HG02798 (cell line): ENCODE measurements at regions not wholly inside any gene's neighbourhood (a gene's known extent, or its start where the extent isn't known, plus 50 kb on each side); places are given as distances from the start of the nearest gene placed in this dataset.

Experiments
- ATAC-seq: cut with Tn5 transposase; IDR thresholded peaks from one replicate; pipeline ENCODE4 v1.9.1; 2021; ENCODE audit warnings: mild to moderate bottlenecking; ENCODE audit not compliant: unreplicated experiment, poor library complexity

DNA sequence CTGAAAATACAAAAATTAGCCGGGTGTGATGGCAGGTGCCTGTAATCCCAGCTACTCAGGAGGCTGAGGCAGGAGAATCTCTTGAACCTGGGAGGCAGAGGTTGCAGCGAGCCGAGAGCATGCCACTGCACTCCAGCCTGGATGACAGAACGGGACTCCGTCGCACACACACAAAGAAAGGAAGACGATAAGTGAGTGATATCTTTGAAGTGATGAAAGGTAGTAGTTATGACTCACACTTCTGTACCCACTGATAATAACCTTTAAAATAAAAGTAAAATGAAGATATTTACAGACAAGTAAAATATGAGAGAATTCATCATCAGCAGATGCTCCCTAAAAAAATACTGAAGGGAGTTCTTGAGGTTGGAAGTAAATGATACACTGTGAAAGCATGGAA, 171.3 kb upstream of the CRY1 start:
- no peak for ATAC-seq

DNA sequence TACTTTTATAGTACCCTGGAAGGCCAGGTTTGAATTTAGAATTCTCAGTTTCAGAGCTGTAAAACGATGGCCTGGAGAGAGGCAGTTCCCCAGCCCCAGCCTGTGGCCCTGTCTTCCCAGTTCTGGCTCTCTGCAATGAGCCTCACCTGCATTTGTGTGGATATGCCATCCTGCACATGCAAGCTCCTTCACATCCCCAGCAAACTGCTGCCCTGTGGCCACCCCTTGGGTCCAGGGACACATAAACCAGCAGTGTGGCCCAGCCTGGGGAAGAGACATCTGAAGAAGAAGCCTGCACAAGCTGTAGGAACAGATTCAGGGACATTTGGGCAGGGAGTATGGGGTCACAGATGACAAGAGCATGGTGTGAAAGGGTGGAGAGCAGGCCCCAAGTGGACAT, 174.3 kb upstream of the CRY1 start:
- no peak for ATAC-seq

DNA sequence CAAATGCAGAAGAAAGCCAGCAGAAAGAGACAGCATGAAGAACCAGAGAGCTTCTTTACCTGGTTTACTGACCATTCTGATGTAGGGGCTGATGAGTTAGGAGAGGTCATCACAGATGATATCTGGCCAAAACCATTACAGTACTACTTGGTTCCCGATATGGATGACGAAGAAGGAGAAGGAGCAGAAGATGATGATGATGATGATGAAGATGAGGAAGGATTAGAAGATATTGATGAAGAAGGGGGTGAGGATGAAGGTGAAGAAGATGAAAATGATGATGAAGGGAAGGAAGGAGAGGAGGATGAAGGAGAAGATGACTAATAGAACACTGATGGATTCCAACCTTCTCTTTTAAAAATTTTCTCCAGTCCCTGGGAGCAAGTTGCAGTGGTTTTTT, 178.2 kb upstream of the CRY1 start:
- no peak for ATAC-seq

DNA sequence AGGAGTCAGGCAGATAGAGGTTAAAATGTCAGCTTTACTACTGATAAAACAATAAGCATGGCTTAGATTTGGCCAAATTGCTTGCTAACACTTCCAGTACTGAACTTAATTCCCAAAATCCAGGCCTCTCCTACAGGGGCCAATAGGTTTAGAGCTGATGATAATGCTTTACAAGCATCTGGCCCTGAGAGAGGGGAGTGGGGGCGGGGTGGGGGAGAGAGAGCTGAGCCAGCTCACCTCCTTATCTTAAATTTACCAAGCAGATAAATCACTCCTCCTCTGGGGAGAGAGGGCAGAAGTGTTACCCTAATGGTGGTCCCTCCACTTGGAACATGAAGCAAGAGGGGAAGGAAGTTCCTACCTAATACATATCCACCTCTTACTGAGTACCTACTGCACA, 182.2 kb upstream of the CRY1 start:
- no peak for ATAC-seq

DNA sequence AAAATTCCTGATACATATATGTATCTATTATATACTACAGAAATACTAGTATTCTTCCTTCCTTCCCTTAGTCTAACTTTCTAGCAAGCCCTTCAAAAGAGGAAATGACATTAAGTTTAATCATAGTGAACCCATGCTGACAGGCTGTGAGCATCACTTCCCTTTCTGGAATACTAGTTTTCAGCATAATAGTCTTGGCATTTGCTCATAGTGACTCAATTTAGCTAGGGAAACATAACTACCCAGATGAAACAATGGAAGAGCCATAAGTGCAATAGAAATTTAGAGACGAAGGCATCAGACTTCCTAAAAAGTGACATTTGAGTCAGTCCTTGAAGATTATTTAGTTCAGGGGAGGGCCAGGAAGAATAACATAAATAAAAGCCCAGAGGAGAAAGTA, 184.5 kb upstream of the CRY1 start:
- ATAC-seq, result no peak

DNA sequence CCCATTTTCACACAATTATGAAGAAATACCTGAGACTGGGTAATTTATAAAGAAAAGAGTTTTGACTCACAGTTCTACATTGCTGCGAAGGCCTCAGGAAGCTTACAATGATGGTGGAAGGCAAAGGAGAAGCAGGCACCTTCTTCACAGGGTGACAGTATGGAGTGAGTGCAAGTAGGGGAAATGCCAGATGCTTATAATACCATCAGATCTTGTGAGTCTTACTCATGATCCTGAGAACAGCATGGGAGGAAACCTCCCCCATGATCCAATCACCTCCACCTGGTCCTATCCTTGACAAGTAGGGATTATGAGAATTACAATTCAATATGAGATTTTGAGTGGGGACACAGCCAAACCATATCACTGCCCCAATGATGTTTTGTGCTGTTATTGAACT, 189.3 kb upstream of the CRY1 start:
- no peak for ATAC-seq

DNA sequence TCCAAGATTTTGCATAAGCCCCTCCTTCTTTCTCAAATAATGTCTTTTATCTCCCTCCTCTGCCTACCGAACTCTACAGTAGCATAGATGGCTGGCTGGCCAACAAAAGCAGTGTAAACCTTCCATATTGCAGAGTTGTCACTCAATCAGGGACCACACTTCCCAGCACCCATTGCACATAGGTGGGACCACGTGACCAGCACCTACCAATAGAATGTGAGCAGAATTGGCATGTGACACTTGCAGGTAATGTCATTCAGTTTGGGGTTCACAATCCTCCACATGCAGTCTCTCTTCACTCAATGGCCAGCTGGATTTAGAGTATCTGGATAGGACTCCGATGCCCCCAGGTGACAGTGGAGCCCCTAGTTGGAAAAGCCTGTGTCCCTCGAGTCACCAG, 190.3 kb upstream of the CRY1 start:
- ATAC-seq, result no peak

DNA sequence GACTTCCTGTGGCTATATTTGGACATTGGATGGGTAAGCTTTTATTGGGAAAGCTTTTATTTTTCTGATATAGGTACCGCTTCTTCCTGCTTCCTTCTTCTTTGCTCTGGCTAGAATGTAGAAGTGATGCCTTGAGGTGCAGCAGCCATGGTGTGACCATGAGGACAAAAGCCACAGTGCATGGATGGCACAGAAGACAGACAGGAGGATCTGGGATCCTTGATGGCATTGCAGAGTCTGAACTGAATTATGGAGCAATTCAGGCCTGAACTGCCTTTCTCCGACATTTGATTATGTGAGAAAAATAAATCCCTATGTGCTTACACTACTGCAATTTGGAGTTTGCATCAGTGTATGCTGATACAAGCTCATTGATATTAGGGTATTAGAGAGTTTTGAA, 191.3 kb upstream of the CRY1 start:
- ATAC-seq, result no peak

DNA sequence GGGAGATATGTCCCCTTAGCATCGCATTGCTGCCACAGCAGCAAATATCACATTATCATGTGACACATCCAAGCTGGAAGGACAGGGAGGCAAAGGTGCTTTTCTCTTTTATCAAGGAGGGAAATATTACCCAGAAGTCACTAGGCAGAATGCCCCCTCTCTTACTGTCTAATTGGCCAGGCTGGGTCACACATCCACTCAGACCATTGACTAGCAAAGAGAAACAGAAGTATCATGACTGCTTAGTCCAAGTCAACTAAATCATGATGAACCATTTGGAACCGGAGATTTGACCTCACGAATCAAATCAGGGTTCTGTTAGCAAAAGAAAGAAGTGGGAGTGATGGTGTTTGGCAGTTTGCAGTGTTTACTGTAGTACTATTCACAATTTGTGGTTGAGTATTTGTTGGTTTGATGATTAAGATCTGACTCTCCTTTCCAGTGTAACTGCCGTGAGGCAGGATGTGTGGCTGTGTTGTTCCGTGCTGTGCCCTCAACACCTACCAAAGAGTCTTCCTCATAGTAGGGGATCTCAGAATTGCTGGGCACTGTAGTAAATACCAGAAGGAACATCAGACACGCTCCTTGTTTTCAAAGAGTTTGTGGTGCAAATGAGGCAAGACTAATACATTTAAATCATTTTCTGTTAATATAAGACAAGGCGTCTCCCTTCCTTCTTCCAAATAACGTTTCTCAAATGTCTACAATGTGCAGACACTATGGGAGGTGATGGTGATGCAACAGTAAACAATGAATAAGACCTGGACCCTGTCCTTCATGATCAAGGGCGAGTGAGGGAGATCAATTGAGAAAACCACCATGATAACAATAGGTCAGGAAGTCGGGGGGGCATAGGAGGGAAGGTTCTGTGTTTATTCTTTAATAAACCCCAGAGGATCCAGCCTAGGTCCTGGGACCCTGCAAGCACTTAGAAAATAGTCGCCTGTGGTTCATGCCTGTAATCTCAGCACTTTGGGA, 194.4 kb upstream of the CRY1 start:
- no peak for ATAC-seq

DNA sequence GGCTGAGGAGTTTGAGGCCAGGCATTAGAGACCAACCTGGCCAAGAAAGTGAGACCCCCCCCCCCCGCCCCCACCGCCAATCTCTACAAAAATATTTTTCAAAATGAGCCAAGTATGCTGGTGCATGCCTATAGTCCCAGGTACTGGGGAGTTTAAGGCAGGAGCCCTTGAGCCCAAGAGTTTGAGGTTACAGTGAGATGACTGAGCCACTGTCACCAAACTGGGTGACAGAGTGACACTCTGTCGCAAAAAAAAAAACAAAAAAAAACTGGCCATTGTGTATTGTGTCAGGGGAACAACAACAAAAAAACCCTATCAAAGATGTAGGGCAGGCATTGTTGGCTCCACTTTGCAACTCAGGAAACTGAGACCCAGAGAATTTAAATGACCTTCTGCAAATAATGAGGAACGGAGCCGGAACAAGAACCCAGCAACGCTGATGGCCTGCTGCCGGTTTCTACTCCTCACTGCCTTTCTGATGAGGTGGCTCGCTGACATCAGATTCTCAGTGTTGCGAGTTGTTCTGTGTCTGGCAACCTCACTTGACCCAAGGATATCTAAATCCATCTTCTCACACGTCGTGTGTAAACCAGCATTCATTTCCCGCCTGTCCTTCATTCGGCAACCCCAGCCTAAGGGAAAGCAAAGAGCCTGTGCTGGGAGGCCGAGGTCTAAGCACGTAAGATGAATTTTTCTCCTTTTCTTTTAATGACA, 195.2 kb upstream of the CRY1 start:
- ATAC-seq, result no peak

DNA sequence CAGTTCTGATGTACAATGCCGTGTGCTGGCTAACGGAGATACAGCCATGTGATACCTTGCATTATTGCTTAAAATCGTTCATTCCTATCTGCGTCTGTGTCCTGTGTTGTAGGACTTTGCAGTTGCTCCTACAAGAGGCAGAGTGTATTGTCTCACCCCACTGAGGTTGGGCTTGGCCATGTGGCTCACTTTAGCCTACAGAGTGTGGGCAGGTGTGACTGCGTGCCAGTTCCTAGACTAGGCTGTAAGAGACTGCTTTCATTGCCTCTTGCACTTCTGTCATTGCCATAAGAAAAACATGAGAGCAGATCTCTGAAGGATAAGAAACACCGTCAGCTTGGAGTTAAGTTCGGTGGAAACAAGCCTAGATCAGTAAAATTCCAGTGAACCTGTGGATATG, 197.7 kb upstream of the CRY1 start:
- ATAC-seq, result no peak

DNA sequence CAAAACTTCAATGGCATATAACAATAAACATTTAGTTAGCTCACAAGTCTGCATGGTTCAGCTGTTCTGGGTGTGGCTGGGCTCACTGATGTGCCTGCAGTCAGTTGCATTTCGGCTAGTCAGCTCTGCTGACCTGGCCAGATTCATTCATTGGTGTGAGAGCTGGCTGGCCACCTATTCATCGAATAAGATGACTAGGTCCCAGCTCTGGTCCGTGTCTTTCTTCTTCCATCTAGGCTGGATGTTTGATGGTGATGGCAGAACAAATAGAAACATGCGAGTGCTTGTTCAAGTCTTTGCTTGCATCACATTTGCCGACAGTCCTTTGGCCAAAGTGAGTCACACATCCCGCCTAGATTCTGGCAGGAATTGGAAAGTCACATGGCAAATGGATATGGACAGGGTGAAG, 203.3 kb upstream of the CRY1 start:
- ATAC-seq, result no peak

DNA sequence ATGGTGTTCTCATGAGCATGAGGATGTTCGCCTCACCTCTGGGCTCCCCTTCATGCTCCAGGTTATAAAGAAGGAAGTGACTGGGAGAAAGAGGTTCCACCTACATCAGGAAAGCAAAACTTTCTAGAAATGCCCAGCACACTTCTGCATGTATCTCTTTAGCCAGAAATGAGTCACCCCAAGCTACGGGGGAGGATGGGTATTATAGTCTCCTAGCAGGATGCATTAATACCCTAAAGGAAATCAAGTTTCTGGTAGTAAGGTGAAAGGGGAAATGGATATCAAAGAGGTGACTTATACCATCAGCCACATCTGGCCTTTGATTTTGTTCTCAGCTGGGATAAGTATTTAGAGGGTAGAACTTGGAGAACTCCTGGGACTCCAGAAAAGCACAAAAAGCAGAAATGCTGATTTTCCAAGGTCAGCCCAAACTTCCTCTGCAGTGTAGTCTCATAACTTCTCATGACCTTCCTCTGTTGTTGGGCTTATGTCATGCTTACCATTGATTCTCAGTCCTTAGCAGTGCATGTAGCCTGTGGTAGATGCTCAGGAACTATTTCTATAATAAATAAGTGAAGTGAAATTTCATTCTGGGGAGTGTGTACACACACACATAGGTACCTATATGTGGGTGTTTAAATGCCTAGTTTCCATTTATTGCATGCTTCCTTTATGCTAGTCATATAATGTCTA, 209.4 kb upstream of the CRY1 start:
- no peak for ATAC-seq

DNA sequence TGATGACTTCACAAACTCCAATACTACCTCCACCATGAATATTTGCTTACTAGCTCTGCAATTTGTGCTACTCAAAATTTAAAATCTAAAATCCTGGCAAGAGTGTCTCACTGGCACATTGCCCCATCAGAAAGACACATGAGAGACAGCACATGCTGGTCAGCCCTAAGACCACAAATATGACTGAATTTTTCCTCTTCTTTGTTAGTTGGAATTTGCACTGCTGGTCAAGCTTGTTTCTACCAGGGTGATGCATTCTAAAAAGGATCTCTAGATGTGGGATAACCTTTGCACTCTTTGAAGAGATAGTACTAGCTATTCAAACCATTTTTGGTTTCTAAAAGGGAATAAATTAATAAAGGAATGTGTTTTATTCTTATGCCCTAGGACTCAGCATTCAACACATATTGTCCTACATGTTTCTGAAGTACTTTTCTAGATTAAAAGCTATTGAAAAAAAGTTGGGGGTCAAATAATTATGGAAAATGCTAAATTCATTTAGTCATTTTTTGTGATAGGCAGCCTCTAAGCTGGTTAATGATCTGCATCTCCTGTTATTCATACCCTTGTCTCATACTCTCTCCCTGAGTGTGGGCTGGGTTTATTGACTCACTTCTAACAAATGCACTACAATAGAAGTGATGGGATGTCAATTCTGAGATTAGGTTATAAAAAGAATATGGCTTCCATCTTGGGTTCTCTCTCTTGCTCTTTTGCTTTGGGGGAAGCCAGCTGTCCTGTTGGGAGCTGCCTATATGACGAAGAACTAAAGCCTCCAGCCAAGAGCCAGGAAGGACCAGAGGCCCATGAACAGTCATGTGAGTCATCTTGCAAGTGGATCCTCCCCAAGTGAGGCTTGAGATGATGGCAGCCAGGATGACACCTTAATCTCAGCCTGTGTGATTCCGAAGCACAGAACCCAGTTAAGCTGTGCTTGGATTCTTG, 211.5 kb upstream of the CRY1 start:
- ATAC-seq, result no peak

DNA sequence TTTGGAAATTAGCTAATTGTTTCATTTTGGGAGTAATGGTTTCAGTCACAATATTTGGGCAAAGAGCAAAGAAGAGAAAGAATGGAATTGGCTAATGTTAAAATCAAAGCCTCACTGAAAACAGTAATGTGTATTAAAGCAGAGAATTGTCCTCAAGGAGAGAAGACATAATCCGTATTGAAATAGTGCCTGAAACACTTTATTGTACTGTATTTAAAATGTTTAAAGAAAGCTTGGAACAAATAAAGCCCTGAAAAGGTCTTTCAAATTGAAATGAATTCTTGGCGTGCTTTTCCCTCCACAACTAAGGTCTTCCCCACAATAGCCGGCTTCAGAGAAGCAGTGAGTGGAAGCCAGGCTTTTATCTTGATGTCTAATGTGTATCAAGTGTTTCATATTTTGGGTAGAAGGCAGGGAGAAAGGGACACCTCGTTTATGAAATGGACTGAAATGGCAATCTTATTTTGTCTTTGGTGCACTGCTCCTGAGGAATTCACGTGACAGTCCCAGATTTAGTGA, 212.9 kb upstream of the CRY1 start:
- ATAC-seq, result no peak

DNA sequence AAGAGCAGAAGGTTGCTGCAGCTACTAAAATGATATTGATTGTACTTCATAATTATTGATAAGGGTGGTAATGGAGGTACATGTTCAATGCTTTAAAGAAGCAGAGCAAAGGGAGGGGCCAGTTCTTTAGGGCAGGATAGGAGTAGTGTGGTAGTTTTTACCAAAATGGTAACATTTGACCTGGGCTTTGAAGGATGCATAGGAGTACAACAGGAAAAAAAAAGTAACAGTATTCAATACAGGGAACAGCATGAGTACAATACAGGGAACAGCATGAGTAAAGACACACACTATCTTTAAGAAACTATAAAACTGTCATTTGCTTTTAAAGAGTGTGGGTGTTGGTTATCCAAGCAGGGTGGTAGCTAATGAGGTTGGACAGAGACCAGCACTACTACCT, 215.0 kb upstream of the CRY1 start:
- no peak for ATAC-seq

DNA sequence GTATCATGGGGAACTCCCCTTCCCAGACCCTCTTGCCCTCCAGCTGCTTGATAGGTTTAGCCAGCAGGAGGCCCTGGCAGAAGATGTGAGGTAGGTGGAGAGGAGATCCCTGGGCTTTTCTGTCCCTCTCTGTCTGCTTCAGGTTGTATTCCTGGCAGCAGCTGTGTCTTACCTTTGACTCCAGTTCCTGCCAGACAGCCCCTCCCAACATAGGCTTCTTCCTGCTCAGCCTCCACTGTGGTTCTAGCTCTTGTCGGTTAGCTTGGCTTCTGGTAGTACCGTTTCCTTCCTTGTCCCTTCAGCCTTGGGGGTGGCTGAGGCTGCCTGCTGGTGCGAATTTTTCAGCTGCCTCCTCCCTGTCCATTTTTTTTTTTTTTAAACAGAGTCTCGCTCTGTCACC, 215.7 kb upstream of the CRY1 start:
- ATAC-seq, result no peak

DNA sequence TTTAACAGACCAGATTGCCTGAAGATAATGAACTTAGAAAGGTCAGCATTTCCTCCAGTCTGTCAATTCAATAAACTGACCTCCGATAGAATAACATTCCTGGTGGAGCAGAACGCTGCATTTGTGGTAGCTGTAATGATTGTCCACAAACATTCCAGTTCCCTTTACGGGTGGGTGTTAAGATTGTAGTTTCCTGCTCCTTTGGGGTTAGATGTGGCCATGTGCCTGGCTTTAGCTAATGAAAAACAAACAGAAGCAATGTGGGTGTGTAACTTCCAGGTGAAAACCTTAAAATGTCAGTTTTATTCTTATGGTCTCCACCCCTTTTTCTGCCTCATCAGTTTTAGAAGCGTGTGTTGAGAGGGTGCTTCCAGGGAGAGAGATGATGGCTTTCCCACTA, 217.3 kb upstream of the CRY1 start:
- no peak for ATAC-seq

DNA sequence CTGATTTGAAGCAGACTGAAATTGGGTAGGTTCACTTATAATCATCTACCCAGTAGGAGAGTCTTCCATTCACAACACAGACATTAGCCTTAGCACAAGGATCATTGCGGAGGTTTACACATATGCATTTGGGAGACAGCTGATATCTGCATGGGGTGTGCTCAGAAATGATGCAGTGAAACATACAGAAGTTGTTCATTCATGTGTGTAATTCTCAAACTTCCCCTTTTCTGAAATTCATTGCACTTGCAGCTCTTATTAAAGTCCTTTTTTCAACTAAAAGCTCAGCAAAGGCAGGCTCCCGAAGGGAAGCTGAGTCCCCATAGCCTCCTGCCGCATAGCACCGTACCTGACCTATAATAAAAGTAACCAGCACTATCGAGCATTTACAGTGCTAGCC, 218.3 kb upstream of the CRY1 start:
- no peak for ATAC-seq
